HepG2 (cell line): ENCODE measurements at regions not wholly inside any gene's neighbourhood (a gene's known extent, or its start where the extent isn't known, plus 50 kb on each side); places are given as distances from the start of the nearest gene placed in this dataset.

Experiments
- ATAC-seq: fragments of 200-7000 bp; cut with Tn5 transposase; 3 replicates; pipeline ENCODE4 v1.9.1; 2020; ENCODE audit warnings: mild to moderate bottlenecking, moderate library complexity
- BruUV-seq: library from RNA; stranded (reverse); fragments of 400-500 nt; replicated peaks from 2 replicates; lab custom pipeline; 2021; lab: Mats Ljungman, UMichigan
- CTCF ChIA-PET: fragments of 300-600 bp; formaldehyde crosslinking; extraction: SDS; loops from one replicate; lab custom pipeline; 2021; ENCODE audit warnings: low total read pairs, inconsistent platforms, low intra/inter-chr PET ratio; lab: Yijun Ruan, JAX
- POLR2A ChIA-PET: fragments of 350-600 bp; sonication (Branson Sonifier 250); formaldehyde crosslinking; loops from one replicate; lab custom pipeline; 2020; ENCODE audit warnings: antibody characterized with exemption, inconsistent platforms; lab: Yijun Ruan, JAX
- DNase-seq: peaks from one replicate; pipeline ENCODE4 v3.0.0-alpha.2; 2015; ENCODE audit warnings: low spot score
- FAIRE-seq: peaks from 3 replicates; lab custom pipeline; 2011; peaks lifted over from hg19 to GRCh38; lab: Jason Lieb, UNC
- H2AFZ ChIP-seq: one replicate; pipeline ENCODE4 v1.6.1; 2011; ENCODE audit warnings: low read length, inconsistent platforms
- H3K27ac ChIP-seq: fragments of 300-600 bp; 3 replicates; pipeline ENCODE4 v1.8.0; 2011; ENCODE audit warnings: mixed run types, mild to moderate bottlenecking, mixed read lengths, low read length, inconsistent platforms; ENCODE audit not compliant: insufficient read depth; ENCODE audit errors: extremely low read length
- H3K27me3 ChIP-seq, 2 experiments: fragments of 200-600 bp in 1 of 2; 2 replicates in 1 of 2; 3 replicates in 1 of 2; pipeline versions ENCODE4 v1.6.0 to v1.8.0; 2011; ENCODE audit warnings: low read length in 2 of 2, mild to moderate bottlenecking in 2 of 2, moderate library complexity in 2 of 2, inconsistent platforms in 1 of 2; ENCODE audit not compliant: insufficient read depth in 2 of 2, control insufficient read depth in 1 of 2
- H3K36me3 ChIP-seq, 2 experiments: fragments of 200-600 bp in 1 of 2; replicated peaks in 1 of 2; 2 replicates in 1 of 2; 3 replicates in 1 of 2; pipeline versions ENCODE4 v1.5.1 to v1.8.0; 2011; ENCODE audit warnings: low read length in 2 of 2, inconsistent platforms in 1 of 2; ENCODE audit not compliant: insufficient read depth in 2 of 2, control insufficient read depth in 1 of 2
- H3K4me1 ChIP-seq: 2 replicates; pipeline ENCODE4 v1.5.1; 2012; ENCODE audit warnings: low read length, inconsistent platforms; ENCODE audit not compliant: insufficient read depth
- H3K4me2 ChIP-seq: 2 replicates; pipeline ENCODE4 v1.6.0; 2011; ENCODE audit warnings: low read depth, low read length, inconsistent platforms
- H3K4me3 ChIP-seq, 3 experiments: fragments of 200-600 bp in 1 of 3; sonication (generic), shearing (Covaris generic) in 1 of 3; replicated peaks in 1 of 3; 2 replicates each; pipeline ENCODE4 v1.5.1; 2011 to 2016; ENCODE audit warnings: low read length in 3 of 3, inconsistent platforms in 2 of 3, low read depth in 2 of 3, mild to moderate bottlenecking in 2 of 3, control low read depth in 1 of 3, mixed read lengths in 1 of 3; ENCODE audit not compliant: insufficient read depth in 1 of 3
- H3K79me2 ChIP-seq: one replicate; pipeline ENCODE4 v1.6.1; 2011; ENCODE audit warnings: low read length, inconsistent platforms; ENCODE audit not compliant: insufficient read depth
- H3K9ac ChIP-seq: 2 replicates; pipeline ENCODE4 v1.6.0; 2011; ENCODE audit warnings: mild to moderate bottlenecking, low read depth, low read length, inconsistent platforms; ENCODE audit not compliant: insufficient read depth
- H3K9me3 ChIP-seq: 2 replicates; pipeline ENCODE4 v1.5.1; 2012; ENCODE audit warnings: mild to moderate bottlenecking, low read length
- H4K20me1 ChIP-seq: 2 replicates; pipeline ENCODE4 v1.6.0; 2011; ENCODE audit warnings: inconsistent platforms, mild to moderate bottlenecking, low read length, moderate library complexity; ENCODE audit not compliant: insufficient read depth
- ELF3 ChIP-seq: IDR thresholded peaks from 2 replicates; pipeline ENCODE4 v1.6.1; 2016; ENCODE audit warnings: missing genetic modification reagents, missing compliant biosample characterization
- GFI1 ChIP-seq: sonication (generic); formaldehyde crosslinking; IDR thresholded peaks from 2 replicates; pipeline ENCODE4 v1.5.0; 2020; ENCODE audit warnings: missing genetic modification reagents, mild to moderate bottlenecking, borderline replicate concordance
- GTF3A ChIP-seq: sonication (generic); formaldehyde crosslinking; conservative IDR thresholded peaks from 2 replicates; pipeline ENCODE4 v1.4.0; 2020; ENCODE audit warnings: mild to moderate bottlenecking, missing genetic modification reagents
- HDAC6 ChIP-seq: fragments of 200-600 bp; sonication (generic); IDR thresholded peaks from 2 replicates; pipeline ENCODE4 v1.7.0; 2017; ENCODE audit warnings: mild to moderate bottlenecking, antibody characterized with exemption, low read length, low read depth
- HIVEP1 ChIP-seq: sonication (generic); formaldehyde crosslinking; IDR thresholded peaks from 2 replicates; pipeline ENCODE4 v1.4.0; 2020; ENCODE audit warnings: mild to moderate bottlenecking, missing genetic modification reagents
- NFYB ChIP-seq: sonication (generic); formaldehyde crosslinking; IDR thresholded peaks from 2 replicates; pipeline ENCODE4 v1.4.0; 2020; ENCODE audit warnings: missing genetic modification reagents
- PRPF4 ChIP-seq: fragments of 200-400 bp; formaldehyde crosslinking; IDR thresholded peaks from 2 replicates; pipeline ENCODE4 v1.6.1; 2016; ENCODE audit warnings: low read length, low read depth; ENCODE audit not compliant: poor library complexity, severe bottlenecking
- REL ChIP-seq: sonication (generic); formaldehyde crosslinking; conservative IDR thresholded peaks from 2 replicates; pipeline ENCODE4 v1.8.0; 2022; ENCODE audit warnings: mild to moderate bottlenecking, missing genetic modification reagents, moderate library complexity
- ZBTB39 ChIP-seq: sonication (generic); formaldehyde crosslinking; IDR thresholded peaks from 2 replicates; pipeline ENCODE4 v1.5.0; 2020; ENCODE audit warnings: missing genetic modification reagents
- ZNF275 ChIP-seq: sonication (generic); formaldehyde crosslinking; IDR thresholded peaks from 2 replicates; pipeline ENCODE4 v1.8.0; 2022; ENCODE audit warnings: missing genetic modification reagents, mild to moderate bottlenecking, inconsistent platforms, borderline replicate concordance
- ZNF749 ChIP-seq: sonication (generic); formaldehyde crosslinking; IDR thresholded peaks from 2 replicates; pipeline ENCODE4 v1.8.0; 2022; ENCODE audit warnings: mild to moderate bottlenecking, missing genetic modification reagents, moderate library complexity, borderline replicate concordance
- ZNF850 ChIP-seq: sonication (generic); formaldehyde crosslinking; conservative IDR thresholded peaks from 2 replicates; pipeline ENCODE4 v1.9.0; 2021; ENCODE audit warnings: mild to moderate bottlenecking, missing genetic modification reagents
- WGBS: methylation state at CpG from one replicate; pipeline ENCODE4 v1.1.6; 2017; ENCODE audit warnings: low lambda C conversion rate; 5-methylcytosine and 5-hydroxymethylcytosine counted together
- in situ Hi-C: cut with HindIII; loops from 2 replicates; pipeline ENCODE4 v1.10.0; 2017; ENCODE audit warnings: low pct_unique_long_range_greater_than_20kb; ENCODE audit not compliant: extremely low pct_ligation_motif_present
- intact Hi-C: fragments of 100-400 bp; cut with micrococcal nuclease; formaldehyde crosslinking; loops from one replicate; pipeline ENCODE4 v1.10.0; 2022; ENCODE audit not compliant: unreplicated experiment
- TF ChIP-seq, protein P1 (sequence below): sonication (generic); formaldehyde crosslinking; IDR thresholded peaks from 2 replicates; pipeline ENCODE4 v1.4.0; 2020; ENCODE audit warnings: missing genetic modification reagents
- TF ChIP-seq, protein P2 (sequence below): sonication (generic); formaldehyde crosslinking; IDR thresholded peaks from 2 replicates; pipeline ENCODE4 v1.5.0; 2020; ENCODE audit warnings: missing genetic modification reagents, mild to moderate bottlenecking, borderline replicate concordance
- TF ChIP-seq, protein P3 (sequence below): sonication (generic); formaldehyde crosslinking; IDR thresholded peaks from 2 replicates; pipeline ENCODE4 v1.4.0; 2020; ENCODE audit warnings: mild to moderate bottlenecking, missing genetic modification reagents

DNA sequence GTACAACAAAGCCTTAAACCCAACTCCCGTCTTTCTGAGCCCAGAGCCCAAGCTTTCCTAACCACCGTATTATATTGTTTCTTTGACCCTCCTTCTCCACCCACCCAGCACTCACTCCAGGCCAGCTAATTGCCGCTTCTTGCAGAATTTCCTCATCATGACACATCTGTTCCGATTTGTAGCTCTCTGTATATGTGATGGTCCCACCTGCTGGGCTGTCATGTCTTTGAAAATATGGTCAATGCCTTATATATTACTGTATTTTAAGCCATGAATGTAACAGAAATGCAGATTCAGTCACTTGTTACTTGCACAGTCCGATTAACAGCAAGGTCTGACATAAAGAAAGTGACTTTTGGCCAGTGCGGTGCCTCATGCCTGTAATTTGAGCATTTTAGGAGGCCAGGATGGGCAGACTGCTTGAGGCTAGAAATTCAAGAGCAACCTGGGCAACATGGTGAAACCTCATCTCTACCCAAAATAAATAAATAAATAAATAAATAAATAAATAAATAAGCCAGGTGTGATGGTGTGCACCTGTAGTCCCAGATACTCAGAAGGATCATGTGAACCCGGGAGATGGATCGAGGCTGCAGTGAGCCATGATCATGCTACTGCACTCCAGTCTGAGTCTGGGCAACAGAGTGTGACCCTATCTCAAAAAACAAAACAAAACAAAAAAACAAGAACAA is 359.8 kb downstream of the ATP23 start (continued):
- TF ChIP-seq ZBTB39 (CRISPR knock-in tag), result no peak
- no peak for TF ChIP-seq GFI1 (CRISPR knock-in tag)
- TF ChIP-seq, protein P1, sequence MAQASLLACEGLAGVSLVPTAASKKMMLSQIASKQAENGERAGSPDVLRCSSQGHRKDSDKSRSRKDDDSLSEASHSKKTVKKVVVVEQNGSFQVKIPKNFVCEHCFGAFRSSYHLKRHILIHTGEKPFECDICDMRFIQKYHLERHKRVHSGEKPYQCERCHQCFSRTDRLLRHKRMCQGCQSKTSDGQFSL, result no peak
- TF ChIP-seq ELF3, result no peak
- no peak for TF ChIP-seq PRPF4

GRCh38 chr12:58301730-58302122 is 360.4 kb downstream of the ATP23 start:
- intact Hi-C loops, result loop anchor here (5.0 kb wide), 1 partner anchor 124 kb away; no protein-coding TSS in a partner anchor
- TF ChIP-seq GTF3A (CRISPR knock-in tag) (no peak), ZNF850 (CRISPR knock-in tag) (no peak), REL (no peak), HIVEP1 (CRISPR knock-in tag) (no peak), ZNF275 (CRISPR knock-in tag) (no peak), ZNF749 (CRISPR knock-in tag) (no peak), NFYB (CRISPR knock-in tag) (no peak), HDAC6 (no peak)
- TF ChIP-seq, protein P2, sequence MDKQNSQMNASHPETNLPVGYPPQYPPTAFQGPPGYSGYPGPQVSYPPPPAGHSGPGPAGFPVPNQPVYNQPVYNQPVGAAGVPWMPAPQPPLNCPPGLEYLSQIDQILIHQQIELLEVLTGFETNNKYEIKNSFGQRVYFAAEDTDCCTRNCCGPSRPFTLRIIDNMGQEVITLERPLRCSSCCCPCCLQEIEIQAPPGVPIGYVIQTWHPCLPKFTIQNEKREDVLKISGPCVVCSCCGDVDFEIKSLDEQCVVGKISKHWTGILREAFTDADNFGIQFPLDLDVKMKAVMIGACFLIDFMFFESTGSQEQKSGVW, result no peak
- TF ChIP-seq, protein P3, sequence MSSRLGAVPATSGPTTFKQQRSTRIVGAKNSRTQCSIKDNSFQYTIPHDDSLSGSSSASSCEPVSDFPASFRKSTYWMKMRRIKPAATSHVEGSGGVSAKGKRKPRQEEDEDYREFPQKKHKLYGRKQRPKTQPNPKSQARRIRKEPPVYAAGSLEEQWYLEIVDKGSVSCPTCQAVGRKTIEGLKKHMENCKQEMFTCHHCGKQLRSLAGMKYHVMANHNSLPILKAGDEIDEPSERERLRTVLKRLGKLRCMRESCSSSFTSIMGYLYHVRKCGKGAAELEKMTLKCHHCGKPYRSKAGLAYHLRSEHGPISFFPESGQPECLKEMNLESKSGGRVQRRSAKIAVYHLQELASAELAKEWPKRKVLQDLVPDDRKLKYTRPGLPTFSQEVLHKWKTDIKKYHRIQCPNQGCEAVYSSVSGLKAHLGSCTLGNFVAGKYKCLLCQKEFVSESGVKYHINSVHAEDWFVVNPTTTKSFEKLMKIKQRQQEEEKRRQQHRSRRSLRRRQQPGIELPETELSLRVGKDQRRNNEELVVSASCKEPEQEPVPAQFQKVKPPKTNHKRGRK, result no peak
- CTCF ChIA-PET, result no interaction called here

More at GRCh38 chr12:58301730-58302122, 360.4 kb downstream of the ATP23 start:
- Histone ChIP-seq H3K9me3 (no peaks in the 10 kb centered on the region), H2AFZ (no peak overlapping the region), H3K9ac (no peak overlapping the region), H3K27ac (no peak overlapping the region), H3K4me2 (no peak overlapping the region), H3K4me1 (no peaks in the 10 kb centered on the region), H3K79me2 (no peaks in the 10 kb centered on the region), H4K20me1 (no peaks in the 10 kb centered on the region), H3K4me3 (no peak overlapping the region), H3K36me3 (no peaks in the 10 kb centered on the region), H3K27me3 (no peaks in the 10 kb centered on the region)
- ATAC-seq (no peak), DNase-seq (no peak), FAIRE-seq (no peak)
- POLR2A ChIA-PET, result no interaction called here
- BruUV-seq, result no TSS peak
- 32% methylated on average over 4 of the region's 4 CpGs for WGBS
- in situ Hi-C loops, result no loop called here
